ENCODE measurements at regions not wholly inside any gene's neighbourhood (a gene's known extent, or its start where the extent isn't known, plus 50 kb on each side); places are given as distances from the start of the nearest gene placed in this dataset.
"Not testable (repeated sequence)": the region's sequence is repeated elsewhere in the genome, so short reads cannot be mapped to it uniquely, and the experiment has no call there.

GRCh38 chr14:27612121-27612520 lies 1014.3 kb upstream of the NOVA1 start:
- DNase-seq (ENCODE audit: low spot score): no peak

DNA sequence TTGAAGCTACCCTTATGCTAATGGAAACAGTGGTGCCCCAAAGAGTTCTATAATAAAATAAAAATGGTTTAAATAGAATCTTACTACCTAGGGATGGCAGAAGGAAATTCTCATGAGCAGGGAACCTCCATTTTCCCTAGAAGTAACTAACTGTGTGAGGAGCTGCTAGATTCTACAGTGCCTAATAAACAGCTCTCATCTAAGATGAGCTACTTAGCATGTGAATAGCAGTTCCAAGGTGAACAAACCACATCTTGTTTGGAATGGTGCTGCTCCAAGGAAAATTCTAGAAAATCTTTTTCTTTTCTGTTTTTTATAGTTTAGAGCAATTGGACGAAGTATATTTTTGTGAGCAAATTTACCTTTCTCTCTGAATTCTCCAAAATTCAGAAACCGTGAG lies 1015.3 kb upstream of the NOVA1 start:
- DNase-seq (ENCODE audit: low spot score): no peak

- no peak for DNase-seq (ENCODE audit: low spot score)
These were observed 1025.9 kb upstream of the NOVA1 start for GRCh38 chr14:27623782-27624181.

- DNase-seq (ENCODE audit: low spot score): no peak
These were observed 1036.5 kb upstream of the NOVA1 start for GRCh38 chr14:27634056-27634970.

DNA sequence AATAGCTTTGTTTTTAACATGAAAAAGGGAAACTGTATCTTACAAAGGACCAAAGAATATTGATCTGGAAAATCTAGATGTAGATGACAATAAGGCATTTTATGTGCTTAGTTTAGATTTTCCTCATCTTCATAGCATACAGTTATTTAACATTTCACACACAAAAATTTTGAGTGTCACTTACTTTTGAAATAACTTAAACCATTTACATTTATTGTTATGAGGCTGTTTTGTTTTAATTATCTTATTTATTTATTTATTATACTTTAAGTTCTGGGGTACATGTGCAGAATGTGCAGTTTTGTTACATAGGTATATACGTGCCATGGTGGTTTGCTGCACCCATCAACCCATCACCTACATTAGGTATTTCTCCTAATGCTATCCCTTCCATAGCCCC lies 1042.9 kb upstream of the NOVA1 start:
- DNase-seq (ENCODE audit: low spot score): not testable (repeated sequence)

DNA sequence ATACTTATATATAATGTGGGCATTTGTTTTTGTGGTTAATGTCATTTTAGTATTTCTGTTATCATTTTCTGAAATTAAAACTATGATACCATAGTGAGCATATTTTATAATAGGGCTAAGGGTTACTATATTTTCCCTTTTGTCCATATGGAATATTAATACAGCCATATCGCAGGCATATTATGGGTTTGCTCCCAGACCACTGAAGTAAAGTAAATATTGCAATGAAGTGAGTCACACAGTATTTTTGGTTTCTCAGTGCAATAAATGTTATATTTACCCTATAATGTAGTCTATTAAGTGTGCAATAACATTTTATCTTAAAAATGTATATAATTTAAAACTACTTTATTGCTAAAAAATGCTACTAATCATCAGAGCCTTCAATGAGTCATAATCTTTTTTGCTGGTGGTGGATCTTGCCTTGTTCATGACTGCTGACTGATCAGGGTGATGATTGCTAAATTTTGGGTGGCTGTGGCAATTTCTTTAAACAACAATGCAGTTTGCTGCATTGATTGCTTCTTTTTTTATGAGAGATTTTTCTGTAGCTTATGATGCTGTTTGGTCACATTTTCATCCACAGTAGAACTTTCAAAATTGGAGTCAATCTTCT lies 1044.5 kb upstream of the NOVA1 start:
- no peak for DNase-seq (ENCODE audit: low spot score)

DNA sequence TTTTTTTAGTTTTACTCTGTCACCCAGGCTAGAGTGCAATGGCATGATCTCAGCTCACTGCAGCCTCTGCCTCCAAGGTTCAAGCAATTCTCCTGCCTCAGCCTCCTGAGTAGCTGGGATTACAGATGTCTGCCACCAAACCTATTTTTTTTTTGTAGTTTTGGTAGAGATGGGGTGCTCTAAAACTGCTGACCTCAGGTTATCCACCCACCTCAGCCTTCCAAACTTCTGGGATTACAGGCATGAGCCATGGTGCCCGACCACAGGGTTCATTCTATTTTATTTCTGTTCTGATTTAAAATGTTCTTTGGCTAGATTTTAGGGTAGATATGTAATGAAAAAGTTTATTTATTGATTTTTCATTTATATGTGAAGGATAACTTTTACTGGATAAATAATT lies 1062.8 kb upstream of the NOVA1 start:
- DNase-seq (ENCODE audit: low spot score): no peak

DNA sequence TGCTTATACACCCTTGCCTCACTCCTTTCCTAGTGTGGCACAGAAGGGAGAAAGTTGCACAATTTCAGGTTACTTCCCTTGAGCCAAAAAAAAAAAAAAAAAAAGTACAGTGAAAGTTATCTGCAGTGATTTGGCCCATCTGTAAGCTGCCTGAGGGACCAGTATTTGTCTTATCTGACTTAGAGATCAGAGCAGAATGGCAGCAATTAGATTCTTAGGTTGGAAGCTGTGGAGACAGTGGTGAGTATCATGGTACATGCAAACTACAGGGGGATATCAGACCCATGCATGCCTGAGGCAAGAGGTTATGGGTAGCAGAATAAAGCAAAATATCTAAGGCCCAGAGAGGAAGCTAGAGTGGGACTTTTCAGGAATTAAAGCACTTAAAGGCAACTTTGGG lies 1070.7 kb upstream of the NOVA1 start:
- no peak for DNase-seq (ENCODE audit: low spot score)

DNA sequence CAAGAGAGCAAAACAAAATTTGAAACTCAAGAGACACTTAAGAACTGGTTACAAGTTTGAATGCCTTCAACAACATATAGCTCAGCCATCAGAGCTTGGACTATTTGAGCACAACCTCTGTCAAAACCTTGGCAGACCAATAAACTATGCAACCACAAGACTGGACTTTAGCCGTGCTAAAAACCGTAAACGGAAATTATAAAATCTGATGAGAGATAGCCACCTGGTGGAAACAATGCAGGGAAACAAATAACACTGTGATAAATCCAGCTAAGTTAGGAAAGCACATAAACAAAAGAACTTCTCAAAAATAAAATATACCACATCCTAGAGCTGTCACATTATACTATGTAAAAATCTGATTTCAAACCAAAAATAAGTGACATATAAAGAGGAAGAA lies 1074.2 kb upstream of the NOVA1 start:
- DNase-seq (ENCODE audit: low spot score): no peak

DNA sequence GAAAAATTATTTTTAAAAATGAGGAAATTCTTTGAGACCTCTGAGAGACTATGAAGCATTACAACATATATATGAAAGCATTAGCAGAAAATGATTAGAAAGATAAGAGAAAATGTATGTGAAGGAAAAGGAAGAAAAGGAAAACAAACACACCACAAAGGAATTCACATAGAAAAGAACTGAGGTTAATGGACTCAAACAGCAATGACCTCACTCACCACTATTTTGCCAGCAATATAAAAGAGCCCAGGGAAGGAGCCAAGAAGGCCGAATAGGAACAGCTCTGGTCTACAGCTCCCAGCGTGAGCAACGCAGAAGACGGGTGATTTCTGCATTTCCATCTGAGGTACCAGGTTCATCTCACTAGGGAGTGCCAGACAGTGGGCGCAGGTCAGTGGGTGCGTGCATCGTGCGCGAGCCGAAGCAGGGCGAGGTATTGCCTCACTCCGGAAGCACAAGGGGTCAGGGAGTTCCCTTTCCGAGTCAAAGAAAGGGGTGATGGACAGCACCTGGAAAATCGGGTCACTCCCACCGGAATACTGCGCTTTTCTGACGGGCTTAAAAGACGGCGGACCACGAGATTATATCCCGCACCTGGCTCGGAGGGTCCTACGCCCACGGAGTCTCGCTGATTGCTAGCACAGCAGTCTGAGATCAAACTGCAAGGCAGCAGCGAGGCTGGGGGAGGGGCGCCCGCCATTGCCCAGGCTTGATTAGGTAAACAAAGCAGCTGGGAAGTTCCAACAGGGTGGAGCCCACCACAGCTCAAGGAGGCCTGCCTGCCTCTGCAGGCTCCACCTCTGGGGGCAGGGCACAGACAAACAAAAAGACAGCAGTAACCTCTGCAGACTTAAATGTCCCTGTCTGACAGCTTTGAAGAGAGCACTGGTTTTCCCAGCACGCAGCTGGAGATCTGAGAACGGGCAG lies 1075.2 kb upstream of the NOVA1 start:
- DNase-seq (ENCODE audit: low spot score): not testable (repeated sequence)

DNA sequence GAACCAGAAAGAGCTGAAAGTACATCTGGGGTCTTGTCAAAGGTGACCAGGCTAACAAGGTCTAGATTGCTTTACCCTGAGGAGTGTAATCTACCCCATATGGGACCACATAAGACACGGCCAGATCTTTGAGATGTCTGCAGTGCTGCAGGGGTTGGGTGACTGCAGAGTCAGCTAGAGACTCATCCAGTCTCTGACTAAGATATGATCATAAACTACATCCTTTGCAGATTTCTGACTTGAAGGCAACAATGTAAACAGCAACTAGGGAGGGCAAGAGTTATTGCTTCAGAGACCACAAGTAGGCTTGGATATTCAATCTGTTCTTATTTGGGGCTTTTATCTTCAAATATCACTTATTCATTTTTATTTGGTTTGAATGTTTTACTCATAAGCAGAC lies 1080.5 kb upstream of the FOXG1 start:
- no peak for DNase-seq (ENCODE audit: low spot score)

DNA sequence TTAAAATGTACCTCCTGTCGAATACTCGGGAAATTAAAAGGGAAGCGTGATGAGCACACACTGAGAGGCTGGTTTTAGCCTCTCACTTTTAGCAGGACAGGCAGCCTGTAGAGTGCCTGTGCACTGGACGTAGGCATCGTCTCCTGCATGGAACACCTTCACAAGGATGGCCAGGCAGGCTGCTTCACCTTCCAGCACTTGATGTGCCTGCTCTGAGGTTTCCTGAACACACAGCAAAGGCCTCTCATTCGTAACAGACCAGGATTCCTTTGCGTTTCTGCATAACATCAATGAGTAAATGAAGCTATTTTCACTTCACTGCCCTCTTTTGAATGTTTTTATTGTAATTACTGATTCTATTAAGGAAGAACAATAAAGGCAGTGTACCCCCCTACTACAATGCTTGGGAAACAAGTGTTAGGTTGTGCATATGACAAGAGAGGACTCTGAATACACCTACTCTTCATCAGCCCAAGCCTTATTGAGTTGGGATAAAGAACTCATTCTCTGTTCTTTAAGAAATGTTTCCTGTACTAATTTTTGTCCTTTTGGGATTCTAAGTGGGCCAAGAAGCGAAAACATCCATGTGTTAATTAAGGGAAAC lies 1077.6 kb upstream of the FOXG1 start:
- no peak for DNase-seq (ENCODE audit: low spot score)

GRCh38 chr14:27712364-27712763 lies 1054.2 kb upstream of the FOXG1 start:
- DNase-seq (ENCODE audit: low spot score): no peak

GRCh38 chr14:27715561-27715960 lies 1051.0 kb upstream of the FOXG1 start:
- no peak for DNase-seq (ENCODE audit: low spot score)

GRCh38 chr14:27721760-27722159 lies 1044.8 kb upstream of the FOXG1 start:
- no peak for DNase-seq (ENCODE audit: low spot score)

DNA sequence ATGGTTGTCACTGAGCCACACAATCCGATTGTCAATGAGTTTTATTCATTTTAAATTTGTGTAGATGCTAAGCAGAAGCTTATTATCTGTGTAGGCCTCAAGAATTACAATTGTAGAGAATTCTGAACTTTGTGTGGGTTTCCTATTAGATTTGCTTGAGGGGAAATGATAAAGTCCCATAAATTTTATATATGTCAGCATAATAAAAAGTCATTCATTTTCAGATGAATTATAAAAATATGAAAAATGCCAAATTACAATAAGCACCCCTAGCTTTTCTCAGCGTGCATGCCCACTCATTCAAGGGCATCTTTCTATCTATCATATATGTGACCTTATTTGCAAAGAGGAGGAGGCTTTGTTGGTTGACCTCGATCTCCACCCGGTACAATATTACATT lies 1041.1 kb upstream of the FOXG1 start:
- DNase-seq (ENCODE audit: low spot score): no peak

DNA sequence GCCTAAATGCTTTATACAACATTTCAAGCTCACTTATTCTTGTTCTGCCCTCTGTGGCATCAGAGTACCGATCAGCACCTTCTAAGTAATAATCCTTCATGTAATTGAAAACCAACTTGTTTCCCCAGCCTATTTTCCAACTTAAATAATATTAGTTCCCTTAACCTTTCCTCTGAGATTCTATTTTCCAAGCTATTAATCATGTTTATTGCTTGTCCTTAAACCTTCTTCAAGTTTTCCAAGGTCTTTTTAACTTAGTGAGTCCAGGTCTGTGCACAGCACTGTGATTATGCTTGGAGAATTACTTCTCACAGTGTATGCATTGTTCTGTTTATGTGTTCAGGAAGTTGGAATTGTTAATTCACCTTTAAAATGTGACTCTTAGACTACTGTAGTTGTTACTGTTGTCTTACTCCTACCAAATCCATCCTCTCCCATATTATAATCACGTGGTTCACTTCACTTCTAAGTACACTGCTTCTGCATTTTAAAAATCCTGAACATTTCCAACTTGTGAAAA lies 1039.3 kb upstream of the FOXG1 start:
- no peak for DNase-seq (ENCODE audit: low spot score)

- DNase-seq (ENCODE audit: low spot score): no peak
These were observed 1036.4 kb upstream of the FOXG1 start for GRCh38 chr14:27730204-27730603.

DNA sequence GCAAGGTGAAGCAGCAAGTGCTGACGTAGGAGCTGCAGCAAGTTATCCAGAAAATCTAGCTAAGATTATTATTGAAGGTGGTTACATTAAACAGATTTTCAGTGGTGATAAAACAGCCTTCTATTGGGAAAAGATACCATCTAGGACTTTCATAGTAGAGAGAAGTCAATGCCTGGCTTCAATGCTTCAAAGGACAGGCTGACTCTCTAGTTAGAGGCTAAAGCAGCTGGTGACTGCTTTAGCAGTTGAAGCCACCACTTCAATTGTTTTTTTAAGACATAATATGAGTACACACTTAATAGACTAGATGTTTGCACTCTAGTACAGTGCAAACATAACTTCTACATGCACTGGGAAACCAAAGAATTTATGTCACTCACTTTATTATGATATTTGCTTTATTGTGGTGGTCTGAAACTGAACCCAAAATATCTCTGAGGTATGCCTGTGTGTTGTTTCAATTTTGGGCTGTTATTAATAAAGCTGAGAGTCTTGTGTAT lies 1026.9 kb upstream of the FOXG1 start:
- DNase-seq (ENCODE audit: low spot score): no peak

- DNase-seq (ENCODE audit: low spot score): no peak
These were observed 1016.5 kb upstream of the FOXG1 start for GRCh38 chr14:27750114-27750513.

GRCh38 chr14:27757642-27758041 lies 1008.9 kb upstream of the FOXG1 start:
- not testable (repeated sequence) for DNase-seq (ENCODE audit: low spot score)

DNA sequence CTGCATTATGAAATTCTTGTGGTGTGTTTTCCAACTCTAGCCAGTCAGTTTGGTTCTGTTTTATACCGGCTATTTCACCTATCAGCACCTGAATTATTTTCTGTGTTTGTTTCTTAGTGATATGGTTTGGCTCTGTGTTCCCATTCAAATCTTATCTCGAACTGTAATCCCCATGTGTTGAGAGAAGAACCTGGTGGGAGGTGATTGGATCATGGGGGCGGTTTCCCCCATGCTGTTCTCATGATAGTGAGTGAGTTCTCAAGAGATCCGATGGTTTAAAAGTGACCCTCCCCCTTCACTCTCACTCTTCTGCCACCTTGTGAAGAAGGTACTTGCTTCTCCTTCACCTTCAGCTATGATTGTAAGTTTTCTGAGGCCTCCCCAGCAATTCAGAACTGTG lies 1006.2 kb upstream of the FOXG1 start:
- not testable (repeated sequence) for DNase-seq (ENCODE audit: low spot score)
